ELR (cell line): ENCODE measurements at regions not wholly inside any gene's neighbourhood (a gene's known extent, or its start where the extent isn't known, plus 50 kb on each side); places are given as distances from the start of the nearest gene placed in this dataset.
A peak's percentile ranks its signal among the peaks of the same experiment; 100 is the strongest.

Source experiments
- DNase-seq: peaks from one replicate; pipeline ENCODE4 v3.0.0-alpha.2; 2015; ENCODE audit warnings: low read depth

- peak; percentile 38 for DNase-seq
These were observed 68.7 kb upstream of the FRY start for GRCh38 chr13:31962731-31963370.

GRCh38 chr13:31963631-31964030 lies 67.9 kb upstream of the FRY start:
- DNase-seq = no peak

- DNase-seq = no peak
These were observed 67.4 kb upstream of the FRY start for GRCh38 chr13:31964168-31964567.

GRCh38 chr13:31965361-31966066 lies 66.1 kb upstream of the FRY start:
- peak; percentile 33 for DNase-seq

- peak; percentile 16 for DNase-seq
These were observed 64.4 kb upstream of the FRY start for GRCh38 chr13:31967155-31967554.

- no peak for DNase-seq
These were observed 63.1 kb upstream of the FRY start for GRCh38 chr13:31968473-31968872.

- DNase-seq = peak; percentile 57
These were observed 61.2 kb upstream of the FRY start for GRCh38 chr13:31970231-31970930.

GRCh38 chr13:31972453-31972852 lies 59.1 kb upstream of the FRY start:
- DNase-seq = no peak

- no peak for DNase-seq
These were observed 53.6 kb upstream of the FRY start for GRCh38 chr13:31978021-31978420.

DNA sequence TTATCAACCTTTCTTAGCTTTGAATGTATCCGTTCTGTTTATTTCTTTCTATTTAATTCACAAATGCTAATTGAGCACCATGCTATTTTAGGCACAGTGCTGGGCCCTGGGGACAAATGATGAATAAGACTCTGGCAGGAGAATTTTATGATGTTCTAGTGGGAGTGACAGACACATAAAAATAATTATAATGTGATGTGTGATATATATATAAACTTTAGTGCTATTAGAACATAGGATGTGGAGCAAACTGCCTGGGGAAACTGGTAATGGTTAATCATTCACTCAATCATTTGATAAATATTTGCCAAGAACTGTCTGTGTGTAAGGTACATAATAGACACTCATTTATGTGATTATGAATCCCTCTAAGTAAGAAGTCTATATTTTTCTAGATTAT lies 50.7 kb upstream of the FRY start:
- no peak for DNase-seq
